WI38 (cell line): ENCODE measurements at regions not wholly inside any gene's neighbourhood (a gene's known extent, or its start where the extent isn't known, plus 50 kb on each side); places are given as distances from the start of the nearest gene placed in this dataset.

Source experiments
- H3K4me3 ChIP-seq: 2 replicates; pipeline ENCODE4 v1.5.1; 2011; ENCODE audit warnings: low read depth, mild to moderate bottlenecking, control low read depth, low read length
- TF ChIP-seq, protein P1 (sequence below): IDR thresholded peaks from 2 replicates; pipeline ENCODE4 v1.5.1; 2012; ENCODE audit warnings: low read depth, mild to moderate bottlenecking, control low read depth, low read length

DNA sequence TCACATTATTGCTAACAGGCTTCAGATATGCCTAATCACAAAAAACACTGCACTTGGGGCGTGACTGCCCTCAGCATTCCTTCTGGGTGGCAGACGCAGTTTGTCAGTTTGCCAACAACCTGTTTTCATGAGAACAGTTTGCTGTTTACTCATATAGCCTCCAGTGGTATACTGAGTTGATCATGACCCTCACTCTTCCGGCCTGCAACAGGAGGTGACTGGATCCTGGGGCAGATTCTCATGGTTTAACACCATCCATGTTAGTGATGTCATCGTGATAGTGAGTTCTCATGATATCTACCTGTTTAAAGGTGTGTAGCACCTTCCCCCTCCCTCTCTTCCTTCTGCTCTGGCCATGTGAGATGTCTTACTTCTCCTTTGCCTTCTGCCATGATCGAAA is 555.2 kb downstream of the PLPP3 start:
- TF ChIP-seq, protein P1, sequence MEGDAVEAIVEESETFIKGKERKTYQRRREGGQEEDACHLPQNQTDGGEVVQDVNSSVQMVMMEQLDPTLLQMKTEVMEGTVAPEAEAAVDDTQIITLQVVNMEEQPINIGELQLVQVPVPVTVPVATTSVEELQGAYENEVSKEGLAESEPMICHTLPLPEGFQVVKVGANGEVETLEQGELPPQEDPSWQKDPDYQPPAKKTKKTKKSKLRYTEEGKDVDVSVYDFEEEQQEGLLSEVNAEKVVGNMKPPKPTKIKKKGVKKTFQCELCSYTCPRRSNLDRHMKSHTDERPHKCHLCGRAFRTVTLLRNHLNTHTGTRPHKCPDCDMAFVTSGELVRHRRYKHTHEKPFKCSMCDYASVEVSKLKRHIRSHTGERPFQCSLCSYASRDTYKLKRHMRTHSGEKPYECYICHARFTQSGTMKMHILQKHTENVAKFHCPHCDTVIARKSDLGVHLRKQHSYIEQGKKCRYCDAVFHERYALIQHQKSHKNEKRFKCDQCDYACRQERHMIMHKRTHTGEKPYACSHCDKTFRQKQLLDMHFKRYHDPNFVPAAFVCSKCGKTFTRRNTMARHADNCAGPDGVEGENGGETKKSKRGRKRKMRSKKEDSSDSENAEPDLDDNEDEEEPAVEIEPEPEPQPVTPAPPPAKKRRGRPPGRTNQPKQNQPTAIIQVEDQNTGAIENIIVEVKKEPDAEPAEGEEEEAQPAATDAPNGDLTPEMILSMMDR = no peak
- no peak overlapping the region for H3K4me3 ChIP-seq

DNA sequence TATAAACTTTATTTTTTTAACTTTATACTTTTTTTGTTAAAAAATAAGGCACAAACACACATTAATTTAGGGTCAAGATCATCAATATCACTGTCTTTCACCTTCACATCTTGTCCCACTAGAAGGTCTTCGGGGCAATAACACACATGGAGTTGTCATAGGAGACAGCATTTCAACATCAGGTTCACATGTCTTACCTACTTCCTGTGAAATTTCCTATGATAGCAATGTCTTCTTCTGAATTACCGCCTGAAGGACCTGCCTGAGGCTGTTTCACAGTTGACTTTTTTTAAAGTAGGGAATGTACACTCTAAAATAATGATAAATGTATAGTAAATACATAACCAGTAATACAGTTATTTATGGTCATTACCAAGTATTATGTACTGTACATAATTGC is 559.4 kb downstream of the PLPP3 start:
- no peak overlapping the region for H3K4me3 ChIP-seq
- TF ChIP-seq, protein P1 = no peak

DNA sequence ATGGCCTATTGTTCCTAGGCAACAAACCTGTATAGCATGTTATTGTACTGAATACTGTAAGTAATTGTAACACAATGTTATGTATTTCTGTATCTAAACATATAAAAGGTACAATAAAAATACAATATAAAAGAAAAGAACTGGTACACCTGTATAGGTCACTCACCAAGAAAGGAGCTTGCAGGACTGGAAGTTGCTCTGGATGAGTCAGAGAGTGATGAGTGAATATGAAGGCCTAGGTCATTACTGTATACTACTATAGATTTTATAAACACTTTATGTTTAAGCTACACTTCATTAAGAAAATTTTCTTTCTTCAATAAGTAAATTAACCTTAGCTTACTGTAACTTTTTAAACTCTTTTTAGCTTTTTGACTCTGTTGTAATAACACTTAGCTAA is 559.9 kb downstream of the PLPP3 start:
- TF ChIP-seq, protein P1 = no peak

DNA sequence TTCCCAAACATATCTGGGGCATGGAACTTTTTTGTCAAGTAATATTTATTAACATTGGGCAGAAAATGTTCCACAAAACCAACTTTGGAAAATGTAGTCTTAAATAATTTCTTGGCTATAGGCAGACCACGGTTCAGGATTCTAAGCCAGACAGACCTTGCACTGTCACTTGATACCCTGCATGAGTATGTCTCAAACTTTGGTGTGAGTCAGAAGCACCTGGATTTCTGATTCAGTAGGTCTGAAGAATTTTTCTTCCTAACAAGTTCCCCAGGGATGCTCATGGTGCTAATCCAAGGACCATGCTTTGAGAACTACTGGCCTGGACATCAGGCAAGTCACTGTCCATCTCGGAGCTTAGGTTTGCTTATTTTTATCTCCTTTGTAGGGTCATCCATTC is 562.0 kb downstream of the PLPP3 start:
- TF ChIP-seq, protein P1 = no peak
- H3K4me3 ChIP-seq = no peak overlapping the region

More for the DNA sequence above, 559.9 kb downstream of the PLPP3 start:
- H3K4me3 ChIP-seq = no peak overlapping the region

DNA sequence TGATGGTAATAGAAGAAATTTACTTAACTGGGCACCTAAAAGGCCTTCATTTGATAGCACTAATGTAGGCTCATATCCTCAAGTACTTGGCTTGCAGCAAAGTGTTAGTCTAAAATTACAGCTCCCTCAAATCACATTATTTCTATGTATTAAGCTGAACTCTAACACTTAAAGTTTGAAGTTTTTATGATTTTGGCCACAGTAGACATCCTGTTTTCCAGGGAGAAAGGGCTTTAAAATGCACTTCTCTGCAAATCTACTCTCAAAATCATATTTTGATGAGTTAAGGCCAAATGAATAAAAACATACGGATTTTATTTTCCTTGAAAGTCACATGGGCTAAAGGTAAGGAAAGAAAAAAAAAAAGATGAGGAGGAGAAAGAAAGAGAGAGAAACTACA is 575.5 kb downstream of the PLPP3 start:
- no peak overlapping the region for H3K4me3 ChIP-seq
- TF ChIP-seq, protein P1 = no peak

DNA sequence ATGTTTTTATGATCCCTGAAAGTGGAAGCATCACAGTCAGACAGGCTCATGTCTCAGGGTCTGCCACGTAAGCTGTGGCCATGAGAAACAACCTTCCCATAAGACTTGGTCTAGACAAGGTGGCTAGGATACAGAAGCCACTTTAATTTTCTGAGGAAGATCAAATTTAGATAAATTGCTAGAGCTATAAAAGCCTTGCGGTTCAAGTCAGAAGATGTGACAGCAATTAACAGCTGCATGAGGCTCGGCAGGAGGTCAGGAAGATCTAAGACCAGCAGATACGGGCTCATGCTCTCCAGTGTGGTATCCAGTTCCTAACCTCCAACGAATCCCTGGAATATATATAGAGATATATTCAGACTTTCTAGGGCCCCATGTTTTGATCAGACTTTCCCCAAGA is 577.1 kb downstream of the PLPP3 start:
- H3K4me3 ChIP-seq = no peak overlapping the region
- TF ChIP-seq, protein P1 = no peak

DNA sequence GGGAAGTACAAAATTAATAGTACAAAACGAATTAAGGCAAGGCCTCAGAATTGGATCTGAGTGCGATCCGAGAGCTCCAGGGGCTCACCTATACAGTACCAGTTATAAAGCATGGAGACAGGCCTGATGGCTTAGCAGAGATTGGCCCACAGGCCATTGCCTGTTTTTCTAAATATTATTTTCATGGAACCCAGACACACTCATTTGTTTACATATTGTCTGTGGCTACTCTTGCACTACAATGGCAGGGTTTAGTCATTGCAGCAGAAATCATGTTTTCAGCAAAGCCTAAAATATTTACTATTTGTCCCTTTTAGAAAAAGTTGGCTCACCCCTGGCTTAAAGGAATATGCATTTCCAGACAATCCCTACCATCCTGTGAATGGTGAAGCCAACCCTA is 578.9 kb downstream of the PLPP3 start:
- no peak overlapping the region for H3K4me3 ChIP-seq
- TF ChIP-seq, protein P1 = no peak
